GM18909 (cell line): ENCODE measurements at regions not wholly inside any gene's neighbourhood (a gene's known extent, or its start where the extent isn't known, plus 50 kb on each side); places are given as distances from the start of the nearest gene placed in this dataset.

Experiments
- ATAC-seq: cut with Tn5 transposase; IDR thresholded peaks from one replicate; pipeline ENCODE4 v1.9.1; 2021; ENCODE audit warnings: mild to moderate bottlenecking; ENCODE audit not compliant: unreplicated experiment, poor library complexity

DNA sequence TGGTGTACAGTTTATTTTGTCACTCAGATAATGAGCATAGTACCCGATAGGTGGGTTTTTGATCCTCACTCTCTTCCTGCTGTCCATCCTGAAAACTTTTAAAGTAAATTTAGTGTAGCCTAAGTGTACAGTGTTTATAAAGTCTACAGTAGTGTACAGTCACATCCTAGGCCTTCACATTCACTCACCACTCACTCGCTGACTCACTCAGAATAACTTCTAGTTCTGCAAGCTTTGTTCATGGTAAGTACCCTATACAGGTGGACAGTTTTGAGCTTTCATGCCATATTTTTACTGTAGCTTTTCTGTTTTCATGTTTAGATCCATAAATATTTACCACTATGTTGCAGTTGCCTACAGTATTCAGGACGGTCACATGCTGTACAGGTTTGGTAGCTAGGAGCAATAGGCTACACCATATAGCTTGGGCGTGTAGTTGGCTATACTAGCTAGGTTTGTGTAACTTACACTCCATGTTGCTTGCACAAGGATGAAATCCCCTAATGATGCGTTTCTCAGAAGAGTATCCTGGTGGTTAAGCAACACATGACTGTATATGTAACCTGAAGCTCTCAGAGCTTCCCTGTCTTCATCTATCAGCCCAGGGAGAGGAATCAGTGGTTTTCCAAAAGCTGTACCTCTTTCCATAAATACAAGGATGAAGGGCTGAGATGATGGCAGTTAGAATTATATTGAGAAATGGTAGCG lies 87.6 kb upstream of the SLC25A26 start:
- ATAC-seq, result no peak

DNA sequence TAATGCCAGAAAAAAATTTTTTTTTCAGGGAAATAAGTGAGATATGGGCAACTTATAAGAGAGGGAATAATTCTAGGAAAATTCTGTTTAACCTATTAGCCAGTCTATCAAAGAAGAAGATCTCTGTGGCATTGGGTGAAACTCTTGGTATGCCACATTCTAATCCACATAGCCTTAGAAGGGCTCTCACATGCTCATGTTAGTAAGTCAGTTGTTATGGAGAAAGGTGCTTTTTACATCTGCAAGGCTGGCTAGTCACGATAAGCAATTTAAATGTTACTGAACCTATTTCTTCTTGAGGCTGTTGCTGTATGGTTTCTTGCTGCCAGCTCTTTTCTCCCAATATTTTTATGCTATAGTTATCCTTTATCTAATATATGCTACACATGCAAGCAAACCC lies 89.9 kb upstream of the MAGI1 start:
- no peak for ATAC-seq

DNA sequence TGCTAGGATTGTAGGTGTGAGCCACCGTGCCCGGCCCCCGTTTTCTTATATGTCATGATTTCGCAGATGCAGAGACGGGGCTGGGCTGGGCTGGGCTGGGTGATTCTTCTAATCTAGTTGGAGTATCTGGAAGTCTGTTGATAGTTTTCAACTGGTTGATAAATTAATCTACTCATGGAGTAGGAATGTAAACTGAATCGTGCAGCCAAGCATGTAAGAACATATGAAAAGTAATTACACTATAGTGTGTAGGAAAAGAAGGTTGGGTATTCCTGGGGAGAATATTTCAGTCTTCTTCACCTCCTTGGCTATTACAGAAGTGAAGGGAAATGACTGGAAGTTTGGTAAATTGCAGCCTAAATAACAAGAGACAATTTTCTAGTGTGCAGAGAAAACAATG lies 82.6 kb upstream of the MAGI1 start:
- no peak for ATAC-seq

DNA sequence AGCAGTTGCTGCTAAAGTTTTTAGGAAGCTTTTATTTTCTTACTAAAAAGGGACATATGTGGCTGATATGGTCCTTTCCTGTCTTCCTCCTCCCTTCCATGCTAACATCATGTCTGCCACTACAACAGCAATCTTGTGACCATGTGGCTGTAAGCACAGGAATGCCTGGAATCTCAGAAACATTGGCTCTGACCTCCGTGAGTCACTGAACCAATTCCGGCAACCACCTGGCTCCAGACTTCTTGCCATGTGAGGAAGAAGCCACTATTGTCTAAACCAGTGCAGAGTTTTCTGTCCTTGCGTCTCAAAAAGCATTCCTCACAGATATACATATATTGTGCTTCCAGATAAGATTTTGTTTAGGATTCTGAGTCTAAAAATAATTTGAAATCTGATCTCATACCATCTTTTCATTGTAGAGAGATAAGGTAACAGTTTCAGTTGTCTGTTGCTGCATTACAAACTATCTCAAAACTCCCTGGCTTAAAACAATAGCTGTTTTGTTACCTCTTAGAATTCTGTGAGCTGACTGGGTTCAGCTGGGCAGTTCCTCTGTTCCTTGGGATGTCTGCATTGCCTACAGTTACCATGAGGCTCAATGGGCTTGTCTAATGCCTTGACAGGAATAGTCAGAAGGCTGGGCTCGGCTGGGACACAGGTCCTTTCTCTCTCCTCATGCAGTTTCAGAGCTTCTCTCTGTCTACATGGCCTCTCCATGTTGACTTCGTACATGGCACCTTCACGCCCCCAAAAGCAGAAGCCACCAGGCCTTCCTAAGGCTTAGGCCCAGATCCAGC lies 77.3 kb upstream of the MAGI1 start:
- no peak for ATAC-seq

DNA sequence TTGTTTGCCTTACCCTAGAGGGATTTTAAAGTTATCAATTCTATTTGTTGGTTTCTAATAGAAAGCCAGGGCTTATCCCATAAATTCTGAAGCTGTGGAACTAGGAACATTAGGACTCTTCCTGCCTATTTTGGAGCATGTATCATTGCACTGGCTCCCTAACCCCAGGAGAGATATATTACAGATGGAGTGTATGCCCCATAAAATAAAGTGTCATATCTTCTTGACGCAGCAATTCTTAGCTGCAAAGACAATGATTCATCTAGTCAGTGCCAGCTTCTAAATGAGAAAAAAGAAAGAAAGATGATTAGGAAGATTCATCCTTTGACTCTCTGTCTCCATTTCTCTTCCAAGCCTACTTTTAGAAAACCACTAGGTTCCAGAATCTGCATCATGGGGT lies 74.8 kb upstream of the MAGI1 start:
- ATAC-seq, result no peak

DNA sequence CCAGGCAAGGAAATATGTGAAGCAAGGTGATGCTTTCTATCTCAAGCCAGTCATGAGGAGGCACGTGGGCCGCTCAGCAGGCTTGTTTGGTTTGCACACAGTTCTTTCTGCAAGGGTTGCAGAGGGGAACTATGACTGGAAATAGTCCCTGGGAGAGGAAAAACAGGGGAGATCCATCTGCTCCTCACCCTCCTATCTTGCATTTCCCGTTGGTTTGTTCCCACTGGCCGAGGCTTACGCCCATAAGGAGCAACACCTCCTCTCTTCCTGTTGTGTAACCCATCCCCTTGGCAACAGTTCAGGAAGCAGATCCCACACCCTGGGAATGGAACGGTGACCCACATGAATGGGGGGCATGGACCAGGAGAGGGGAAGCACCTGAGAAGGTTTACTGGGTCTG lies 72.1 kb upstream of the MAGI1 start:
- no peak for ATAC-seq

DNA sequence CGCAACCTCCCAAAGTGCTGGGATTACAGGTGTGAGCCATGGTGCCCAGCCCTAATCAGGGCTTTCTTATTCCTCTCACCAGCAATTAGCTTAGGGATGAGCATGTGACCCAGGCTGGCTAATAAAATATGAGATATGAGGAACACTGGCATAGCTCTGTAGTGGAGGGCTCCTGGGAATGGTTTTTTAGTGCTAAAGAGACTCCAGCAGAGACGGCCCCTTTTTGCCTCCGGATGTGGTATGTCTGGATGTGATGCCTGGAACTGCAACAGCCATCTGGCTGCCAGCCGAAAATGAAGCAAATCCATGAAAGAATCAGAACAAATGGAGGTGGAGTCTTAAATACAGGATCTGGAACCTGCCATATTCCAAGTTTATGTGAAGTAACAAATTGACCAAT lies 69.1 kb upstream of the MAGI1 start:
- ATAC-seq, result no peak

DNA sequence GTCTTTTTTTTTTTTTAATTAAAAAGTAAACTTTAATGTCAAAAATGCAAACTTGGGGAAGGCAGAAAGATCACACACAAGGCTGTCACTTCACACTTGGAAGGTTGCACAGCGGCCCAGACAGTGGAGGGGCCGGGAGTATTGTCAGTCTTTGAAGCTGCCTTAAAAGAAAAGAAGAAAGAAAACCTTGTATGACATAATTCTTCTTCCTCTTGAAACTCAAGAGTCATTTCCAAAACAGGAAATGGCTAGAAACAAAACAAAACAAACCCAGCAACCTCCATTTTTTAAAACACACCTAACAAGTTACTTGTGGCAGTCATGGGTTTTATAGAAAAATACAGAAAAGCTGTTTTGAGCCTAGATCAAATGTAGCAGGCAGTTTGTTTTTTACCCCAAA lies 68.1 kb upstream of the MAGI1 start:
- no peak for ATAC-seq

DNA sequence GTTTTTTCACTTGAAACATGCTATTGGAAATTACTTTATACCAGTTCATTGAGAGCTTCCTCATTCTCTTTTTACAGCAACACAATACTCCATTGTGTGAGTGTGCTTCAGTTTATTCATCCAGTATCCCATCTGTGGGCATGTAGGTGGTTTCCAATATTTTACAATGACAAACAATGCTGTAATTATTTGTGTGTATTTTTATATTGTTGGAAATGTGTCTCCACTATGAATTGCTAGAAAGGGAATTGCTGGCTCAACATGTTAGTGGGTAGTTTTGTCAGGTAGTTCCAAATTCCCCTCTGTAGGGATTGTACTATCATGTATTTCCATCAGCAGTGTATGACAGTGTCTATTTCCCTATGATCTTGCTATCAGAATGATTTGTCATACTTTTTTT lies 65.8 kb upstream of the MAGI1 start:
- no peak for ATAC-seq

DNA sequence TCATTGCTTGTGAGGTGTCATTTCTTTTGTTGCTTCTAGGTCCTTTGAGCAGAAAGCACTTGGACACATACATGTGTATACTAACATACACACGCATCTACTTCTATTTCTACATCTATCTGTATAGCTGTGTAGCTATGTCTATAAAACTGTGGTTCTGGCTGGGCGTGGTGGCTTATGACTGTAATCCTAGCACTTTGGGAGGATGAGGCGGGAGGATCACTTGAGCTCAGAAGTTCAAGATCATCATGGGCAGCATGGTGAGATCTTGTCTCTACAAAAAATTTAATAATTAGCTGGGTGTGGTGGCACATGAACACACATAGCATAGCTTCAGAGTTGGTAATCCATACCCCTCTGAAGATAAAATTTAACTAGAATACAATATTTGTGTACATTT lies 65.0 kb upstream of the MAGI1 start:
- no peak for ATAC-seq

DNA sequence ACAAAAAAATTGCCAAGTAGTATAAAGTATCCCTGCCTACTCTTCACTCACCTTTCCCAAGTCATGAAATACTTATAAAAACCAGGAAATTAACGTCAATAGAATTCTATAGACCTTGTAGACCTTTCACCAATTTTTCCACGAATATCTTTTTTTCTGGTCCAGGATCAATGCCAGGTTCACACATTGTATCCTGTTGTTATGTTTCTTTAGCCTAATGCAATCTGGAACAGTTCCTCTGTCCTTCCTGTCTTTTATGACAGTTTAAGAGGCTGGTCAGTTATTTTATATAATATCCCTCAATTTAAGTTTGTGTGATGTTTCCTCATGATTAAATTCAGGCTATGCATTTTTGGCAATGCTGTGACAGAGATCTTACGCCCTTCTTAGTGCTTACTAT lies 63.2 kb upstream of the MAGI1 start:
- no peak for ATAC-seq

DNA sequence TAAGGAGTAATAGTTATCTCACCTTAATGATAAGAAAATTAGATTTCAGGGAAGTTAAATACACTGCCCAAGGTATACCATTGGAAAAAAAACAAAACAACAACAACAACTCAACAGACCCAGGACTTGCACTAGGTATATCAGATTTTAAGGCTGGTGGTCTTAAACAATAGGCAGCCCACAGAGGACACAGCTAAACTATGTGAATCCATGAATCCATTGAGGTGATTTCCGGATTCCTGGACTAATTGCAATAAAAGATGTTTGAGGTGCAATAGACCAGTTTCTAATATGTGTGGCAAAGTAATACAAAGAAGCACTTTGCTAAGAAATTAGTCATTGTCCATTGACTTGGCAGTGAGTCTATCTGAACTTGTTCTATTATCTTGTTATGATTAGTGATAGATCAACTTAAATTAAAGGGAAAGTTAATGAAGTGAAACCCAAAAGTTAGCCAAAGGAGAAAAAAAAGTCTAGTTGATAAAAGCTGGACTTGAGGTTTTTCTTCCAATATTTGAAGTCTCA lies 60.9 kb upstream of the MAGI1 start:
- ATAC-seq, result no peak

DNA sequence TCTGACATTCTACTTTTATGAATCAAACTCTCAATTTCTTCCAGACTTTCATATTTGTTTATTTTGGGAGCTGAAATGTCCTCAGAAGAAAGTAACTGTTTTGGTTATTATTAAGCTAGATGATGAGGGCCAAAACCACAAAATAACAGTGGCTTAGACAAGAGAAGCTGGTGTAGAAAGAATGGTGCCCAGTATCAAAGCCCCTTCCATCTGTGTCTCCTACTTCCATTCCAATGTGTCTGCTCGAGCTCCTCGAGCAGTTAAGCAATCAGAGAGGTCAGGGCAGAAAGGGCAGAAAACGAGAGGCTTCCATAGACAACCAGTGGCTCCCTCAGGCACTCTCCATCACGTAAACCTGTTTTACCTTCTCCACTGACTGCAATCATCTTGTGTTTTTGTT lies 59.7 kb upstream of the MAGI1 start:
- ATAC-seq, result no peak

DNA sequence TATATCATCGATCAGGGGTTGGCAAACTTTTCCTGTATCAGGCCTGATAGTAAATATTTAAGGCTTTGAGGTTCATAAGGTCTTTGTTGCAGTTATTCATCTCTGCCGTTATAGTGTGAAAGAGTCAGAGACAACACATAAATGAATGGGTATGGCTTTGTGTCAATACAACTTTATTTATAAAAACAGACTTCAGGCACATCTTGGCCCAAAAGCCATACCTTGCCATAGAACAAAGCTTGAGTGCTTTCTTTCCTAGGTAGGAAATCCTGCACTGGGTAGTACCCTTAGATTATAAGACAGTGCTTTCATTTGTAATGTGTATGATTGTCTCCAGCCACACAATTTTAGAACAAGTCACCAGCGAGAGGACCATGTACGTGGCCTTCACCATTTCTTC lies 58.9 kb upstream of the MAGI1 start:
- no peak for ATAC-seq

DNA sequence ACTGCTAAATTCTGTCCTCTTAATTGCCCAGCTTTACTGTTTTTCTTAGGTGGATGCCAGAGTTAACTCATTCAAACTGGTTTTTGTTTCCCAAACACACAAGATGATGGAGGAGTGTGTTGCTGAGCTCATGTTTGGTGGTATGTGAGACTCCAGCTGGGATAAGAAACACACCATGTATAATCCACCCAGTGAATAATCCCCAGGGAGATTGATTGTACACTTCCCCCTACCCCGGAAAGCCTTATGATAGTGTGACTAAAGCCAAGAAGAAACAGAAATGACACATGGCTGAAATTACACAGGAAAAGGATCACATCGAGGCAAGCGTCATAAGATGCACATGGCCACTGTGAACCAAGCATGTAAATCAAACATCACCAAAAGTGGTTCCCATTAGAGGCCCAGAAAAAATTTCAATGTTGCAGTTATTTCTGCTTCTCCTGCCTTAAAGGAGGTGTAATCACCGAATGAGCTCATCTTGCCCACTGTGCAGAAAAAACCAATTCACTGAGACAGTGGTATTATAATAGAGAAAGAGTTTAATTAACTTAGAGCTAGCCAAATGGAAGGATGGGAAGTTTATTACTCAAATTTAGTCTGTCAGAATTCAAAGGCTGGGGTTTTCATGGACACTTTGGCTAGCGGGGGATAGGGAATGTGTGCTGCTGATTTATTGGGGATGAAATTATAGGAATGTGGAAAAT lies 56.7 kb upstream of the MAGI1 start:
- no peak for ATAC-seq

DNA sequence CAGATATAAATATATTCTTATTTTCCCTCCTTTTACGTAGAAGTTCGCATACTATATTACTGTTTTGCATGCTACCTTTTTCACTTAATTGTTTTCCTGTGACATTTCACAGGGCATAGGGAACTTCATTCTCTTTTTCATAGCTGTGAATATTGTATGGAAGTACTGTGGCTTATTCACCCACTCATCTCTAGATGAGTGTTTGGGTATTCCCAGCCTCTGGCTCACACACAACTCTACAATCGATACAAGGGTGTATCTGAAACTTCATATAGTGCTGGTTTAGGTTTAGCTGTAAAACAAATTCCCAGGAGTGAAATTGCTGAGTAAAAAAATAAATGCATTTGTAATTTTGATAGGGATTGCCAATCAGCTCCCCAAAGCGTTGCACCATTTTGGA lies 55.3 kb upstream of the MAGI1 start:
- ATAC-seq, result no peak

DNA sequence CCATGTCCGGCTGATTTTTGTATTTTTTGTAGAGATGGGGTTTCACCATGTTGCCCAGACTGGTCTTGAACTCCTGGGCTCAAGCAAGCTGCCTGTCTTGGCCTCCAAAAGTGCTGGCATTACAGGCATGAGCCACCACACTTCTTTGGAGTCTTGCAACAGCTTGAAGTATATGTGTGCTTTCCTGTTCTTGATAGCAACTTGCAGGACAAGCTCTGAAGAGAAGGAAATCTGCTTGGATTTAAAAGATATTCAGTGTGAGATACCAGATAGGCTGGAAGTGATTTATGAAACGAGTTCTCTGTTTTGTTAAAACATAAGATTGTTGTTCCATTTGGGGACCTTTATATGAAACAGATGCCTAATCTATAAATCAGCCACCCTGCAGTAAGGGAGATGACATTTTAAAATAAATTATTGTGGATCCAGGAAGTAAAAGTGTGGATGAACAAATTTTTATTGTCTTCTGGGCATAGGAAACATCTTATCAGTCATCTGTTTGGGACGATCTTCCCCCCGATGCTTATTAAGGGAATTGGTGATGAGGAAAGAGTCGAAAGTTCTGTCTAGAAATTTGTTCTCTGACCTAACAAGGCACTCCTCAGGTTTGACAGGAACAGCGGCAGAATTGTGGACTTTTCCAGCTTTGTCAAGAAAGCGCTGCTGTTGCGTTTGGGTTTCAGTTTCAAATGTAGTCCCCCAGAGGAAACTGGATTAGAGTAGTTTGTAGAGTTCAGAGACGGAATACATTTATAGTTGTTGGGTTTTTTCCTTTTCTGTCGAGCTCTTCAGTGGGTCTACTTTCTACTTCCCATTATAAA lies 53.7 kb upstream of the MAGI1 start:
- ATAC-seq, result no peak
